SK-N-SH treated with all-trans-retinoic acid at 6 μM for 48 hours (cell line): ENCODE measurements at regions not wholly inside any gene's neighbourhood (a gene's known extent, or its start where the extent isn't known, plus 50 kb on each side); places are given as distances from the start of the nearest gene placed in this dataset.

Experiments
- CSDC2 ChIP-seq: fragments of 250-450 bp; sonication (Bioruptor Pico); IDR thresholded peaks from 2 replicates; pipeline ENCODE4 v1.5.0; 2020; ENCODE audit warnings: mild to moderate bottlenecking, moderate library complexity
- GLIS3 ChIP-seq: fragments of 250-450 bp; sonication (Bioruptor Pico); IDR thresholded peaks from 2 replicates; pipeline ENCODE4 v1.5.0; 2020; ENCODE audit warnings: mild to moderate bottlenecking, moderate library complexity
- ZFP30 ChIP-seq: fragments of 450-650 bp; formaldehyde crosslinking; IDR thresholded peaks from 2 replicates; pipeline ENCODE4 v1.5.0; 2022; ENCODE audit warnings: mild to moderate bottlenecking, moderate library complexity
- ZNF565 ChIP-seq: fragments of 450-650 bp; formaldehyde crosslinking; conservative IDR thresholded peaks from 2 replicates; pipeline ENCODE4 v1.5.0; 2020; ENCODE audit warnings: low read depth, mild to moderate bottlenecking, moderate library complexity
- TF ChIP-seq, protein P1 (sequence below): fragments of 250-450 bp; sonication (Bioruptor Pico); IDR thresholded peaks from 2 replicates; pipeline ENCODE4 v1.8.0; 2020; ENCODE audit warnings: mild to moderate bottlenecking, moderate library complexity, borderline replicate concordance

DNA sequence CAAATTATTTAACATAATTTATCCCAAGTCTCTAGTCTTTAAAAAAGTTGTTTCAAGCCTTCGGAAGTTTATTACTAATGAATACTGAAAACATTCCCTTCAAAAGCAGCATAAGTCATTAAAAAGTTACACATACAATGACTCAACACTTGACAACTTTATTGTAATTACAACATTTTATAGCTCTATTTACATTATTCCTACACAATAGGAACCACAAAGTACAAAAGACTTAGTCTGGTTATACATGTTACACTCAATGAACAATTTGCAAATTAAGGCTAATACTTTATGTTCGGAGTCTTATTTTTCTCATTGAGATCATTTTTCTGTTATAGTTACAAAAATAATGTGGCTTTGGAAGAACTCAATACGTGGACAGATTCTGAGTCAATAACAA, 114.4 kb upstream of the POF1B start:
- TF ChIP-seq GLIS3 (CRISPR knock-in tag) (no peak), ZNF565 (CRISPR knock-in tag) (no peak), CSDC2 (CRISPR knock-in tag) (no peak), ZFP30 (CRISPR knock-in tag) (no peak)
- TF ChIP-seq, protein P1, sequence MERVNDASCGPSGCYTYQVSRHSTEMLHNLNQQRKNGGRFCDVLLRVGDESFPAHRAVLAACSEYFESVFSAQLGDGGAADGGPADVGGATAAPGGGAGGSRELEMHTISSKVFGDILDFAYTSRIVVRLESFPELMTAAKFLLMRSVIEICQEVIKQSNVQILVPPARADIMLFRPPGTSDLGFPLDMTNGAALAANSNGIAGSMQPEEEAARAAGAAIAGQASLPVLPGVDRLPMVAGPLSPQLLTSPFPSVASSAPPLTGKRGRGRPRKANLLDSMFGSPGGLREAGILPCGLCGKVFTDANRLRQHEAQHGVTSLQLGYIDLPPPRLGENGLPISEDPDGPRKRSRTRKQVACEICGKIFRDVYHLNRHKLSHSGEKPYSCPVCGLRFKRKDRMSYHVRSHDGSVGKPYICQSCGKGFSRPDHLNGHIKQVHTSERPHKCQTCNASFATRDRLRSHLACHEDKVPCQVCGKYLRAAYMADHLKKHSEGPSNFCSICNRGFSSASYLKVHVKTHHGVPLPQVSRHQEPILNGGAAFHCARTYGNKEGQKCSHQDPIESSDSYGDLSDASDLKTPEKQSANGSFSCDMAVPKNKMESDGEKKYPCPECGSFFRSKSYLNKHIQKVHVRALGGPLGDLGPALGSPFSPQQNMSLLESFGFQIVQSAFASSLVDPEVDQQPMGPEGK (CRISPR knock-in tag): no peak
